Keratinocyte (primary cell): ENCODE measurements at regions not wholly inside any gene's neighbourhood (a gene's known extent, or its start where the extent isn't known, plus 50 kb on each side); places are given as distances from the start of the nearest gene placed in this dataset.

Experiments
- DNase-seq: peaks from one replicate; pipeline ENCODE4 v3.0.0-alpha.2; 2011; ENCODE audit warnings: low read depth, missing footprints, low spot score
- FAIRE-seq: peaks from 2 replicates; lab custom pipeline; 2011; peaks lifted over from hg19 to GRCh38; lab: Jason Lieb, UNC
- H2AFZ ChIP-seq: 2 replicates; pipeline ENCODE4 v1.6.0; 2012; ENCODE audit warnings: low read length, control low read depth, inconsistent platforms; ENCODE audit not compliant: control insufficient read depth
- H3K27ac ChIP-seq: 2 replicates; pipeline ENCODE4 v1.5.1; 2011; ENCODE audit warnings: low read length; ENCODE audit not compliant: control insufficient read depth, insufficient read depth
- H3K27me3 ChIP-seq: 3 replicates; pipeline ENCODE4 v1.6.0; 2011; ENCODE audit warnings: low read length; ENCODE audit not compliant: control insufficient read depth, insufficient read depth; ENCODE audit errors: extremely low read depth
- H3K36me3 ChIP-seq, 2 experiments: 2 replicates in 1 of 2; 3 replicates in 1 of 2; pipeline ENCODE4 v1.5.1; 2011; ENCODE audit warnings: low read length in 2 of 2, mild to moderate bottlenecking in 1 of 2; ENCODE audit not compliant: control insufficient read depth in 2 of 2, insufficient read depth in 2 of 2; ENCODE audit errors: extremely low read depth in 1 of 2
- H3K4me1 ChIP-seq: 3 replicates; pipeline ENCODE4 v1.5.1; 2011; ENCODE audit warnings: low read length; ENCODE audit not compliant: control insufficient read depth, insufficient read depth; ENCODE audit errors: extremely low read depth
- H3K4me2 ChIP-seq: 3 replicates; pipeline ENCODE4 v1.6.0; 2011; ENCODE audit warnings: low read depth, low read length; ENCODE audit not compliant: control insufficient read depth, insufficient read depth; ENCODE audit errors: extremely low read depth
- H3K4me3 ChIP-seq, 3 experiments: fragments of 200-600 bp in 1 of 3; sonication (generic) in 1 of 3; 2 replicates in 2 of 3; 3 replicates in 1 of 3; pipeline ENCODE4 v1.5.1; 2011 to 2016; ENCODE audit warnings: low read length in 3 of 3, mild to moderate bottlenecking in 3 of 3, control low read depth in 2 of 3, inconsistent platforms in 1 of 3, low read depth in 1 of 3, mixed read lengths in 1 of 3, mixed run types in 1 of 3, moderate library complexity in 1 of 3; ENCODE audit not compliant: control insufficient read depth in 2 of 3, insufficient read depth in 2 of 3; ENCODE audit errors: extremely low read depth in 1 of 3
- H3K79me2 ChIP-seq: 2 replicates; pipeline ENCODE4 v1.6.0; 2012; ENCODE audit warnings: low read length; ENCODE audit not compliant: control insufficient read depth, insufficient read depth
- H3K9ac ChIP-seq: 3 replicates; pipeline ENCODE4 v1.6.0; 2011; ENCODE audit warnings: low read length; ENCODE audit not compliant: control insufficient read depth, insufficient read depth; ENCODE audit errors: extremely low read depth
- H3K9me1 ChIP-seq: 3 replicates; pipeline ENCODE4 v1.6.0; 2011; ENCODE audit warnings: low read length; ENCODE audit not compliant: control insufficient read depth, insufficient read depth; ENCODE audit errors: extremely low read depth
- H3K9me3 ChIP-seq: 2 replicates; pipeline ENCODE4 v1.5.1; 2012; ENCODE audit warnings: low read depth, low read length; ENCODE audit not compliant: control insufficient read depth
- H4K20me1 ChIP-seq: 3 replicates; pipeline ENCODE4 v1.6.0; 2011; ENCODE audit warnings: low read length; ENCODE audit not compliant: control insufficient read depth, insufficient read depth; ENCODE audit errors: extremely low read depth
- CTCF ChIP-seq, 3 experiments: IDR thresholded peaks in 1 of 3; conservative IDR thresholded peaks in 1 of 3; optimal IDR thresholded peaks in 1 of 3; 2 replicates in 2 of 3; 3 replicates in 1 of 3; pipeline versions ENCODE3 to v1.5.1; 2011; ENCODE audit warnings: low read length in 3 of 3, mild to moderate bottlenecking in 3 of 3, moderate library complexity in 2 of 3, control low read depth in 1 of 3, inconsistent platforms in 1 of 3; ENCODE audit not compliant: insufficient read depth in 2 of 3; ENCODE audit errors: extremely low read depth in 1 of 3
- EZH2 ChIP-seq: IDR thresholded peaks from one replicate; pipeline ENCODE4 v1.6.1; 2012; ENCODE audit warnings: inconsistent platforms, mild to moderate bottlenecking, low read length, moderate library complexity
- dilution Hi-C: fragments of 300-500 bp; cut with MboI; formaldehyde crosslinking; loops from one replicate; pipeline ENCODE4 v1.7.0; 2020; ENCODE audit warnings: low sequenced_read_pairs; ENCODE audit not compliant: extremely low pct_ligation_motif_present

DNA sequence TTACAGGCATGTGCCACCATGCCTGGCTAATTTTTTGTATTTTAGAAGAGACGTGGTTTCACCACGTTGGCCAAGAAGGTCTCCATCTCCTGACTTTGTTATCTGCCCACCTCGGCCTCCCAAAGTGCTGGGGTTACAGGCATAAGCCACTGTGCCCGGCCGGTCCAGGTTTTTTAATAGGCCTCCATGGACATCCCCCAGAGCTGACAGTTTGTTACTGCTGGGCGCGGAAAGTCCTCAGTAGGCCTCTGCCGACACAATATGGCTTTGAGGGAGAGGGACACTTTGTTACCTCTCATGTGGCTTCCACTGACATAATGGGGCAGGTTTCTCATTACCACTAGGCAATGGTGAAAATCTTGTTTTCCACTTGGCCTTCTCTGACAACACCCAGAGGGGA lies 152.0 kb downstream of the WNT7A start:
- H3K9ac ChIP-seq: no peak overlapping the region
- dilution Hi-C loops: no loop called here
- H3K4me3 ChIP-seq: no peak overlapping the region
- H3K9me1 ChIP-seq: no peaks in the 10 kb centered on the region
- peaks cover 4% of the 10 kb centered on the region for H3K27me3 ChIP-seq
- H3K4me1 ChIP-seq: no peaks in the 10 kb centered on the region
- no peaks in the 10 kb centered on the region for H3K79me2 ChIP-seq
- no peak overlapping the region for H3K27ac ChIP-seq
- TF ChIP-seq CTCF (optimal IDR thresholded peaks at IDR 0.05 in 1 of 3, IDR thresholded peaks at IDR 0.05 in 1 of 3, conservative IDR thresholded peaks at IDR 0.05 in 1 of 3; ENCODE audit: extremely low read depth in 1 of 3, insufficient read depth in 2 of 3, low read length in 3 of 3) (no peak), EZH2 (no peak)
- no peak overlapping the region for H2AFZ ChIP-seq
- DNase-seq (no peak), FAIRE-seq (no peak)
- H4K20me1 ChIP-seq: no peaks in the 10 kb centered on the region
- H3K36me3 ChIP-seq: no peaks in the 10 kb centered on the region
- no peak overlapping the region for H3K4me2 ChIP-seq
- no peaks in the 10 kb centered on the region for H3K9me3 ChIP-seq

DNA sequence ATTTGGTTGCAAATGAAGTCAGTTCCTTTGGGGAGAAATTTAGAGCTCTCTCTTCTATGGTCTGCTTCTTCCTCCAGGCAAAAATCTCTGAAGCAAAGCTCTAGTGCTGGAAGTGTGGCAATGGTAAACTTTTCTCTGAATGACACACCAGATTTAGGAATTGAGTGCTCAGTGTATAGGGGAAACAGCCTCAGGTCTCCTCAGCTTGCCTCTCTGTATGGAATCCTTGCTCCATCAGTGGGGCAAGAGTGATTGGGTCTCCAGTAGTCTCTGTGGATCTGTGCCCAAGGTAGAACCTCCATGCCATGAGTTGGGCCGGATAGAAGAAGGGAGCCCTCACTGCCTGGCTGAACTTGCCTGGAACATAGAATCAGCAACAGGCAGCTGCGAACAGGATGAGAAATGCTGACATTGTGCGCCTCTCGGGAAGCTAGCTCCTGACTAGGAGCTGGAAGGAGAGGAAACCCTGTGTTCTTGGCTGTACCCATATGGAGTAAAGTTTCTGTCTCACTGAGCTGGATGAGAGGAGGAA lies 156.1 kb downstream of the WNT7A start:
- H3K36me3 ChIP-seq: no peaks in the 10 kb centered on the region
- H3K4me2 ChIP-seq: no peak overlapping the region
- no peak overlapping the region for H3K9ac ChIP-seq
- H2AFZ ChIP-seq: no peak overlapping the region
- TF ChIP-seq EZH2 (no peak), CTCF (optimal IDR thresholded peaks at IDR 0.05 in 1 of 3, IDR thresholded peaks at IDR 0.05 in 1 of 3, conservative IDR thresholded peaks at IDR 0.05 in 1 of 3; ENCODE audit: extremely low read depth in 1 of 3, insufficient read depth in 2 of 3, low read length in 3 of 3) (no peak)
- no peaks in the 10 kb centered on the region for H3K9me1 ChIP-seq
- no peaks in the 10 kb centered on the region for H3K79me2 ChIP-seq
- DNase-seq (no peak), FAIRE-seq (no peak)
- H4K20me1 ChIP-seq: no peaks in the 10 kb centered on the region
- H3K4me3 ChIP-seq: no peak overlapping the region
- no peaks in the 10 kb centered on the region for H3K4me1 ChIP-seq
- dilution Hi-C loops: no loop called here
- peaks cover 4% of the 10 kb centered on the region for H3K27me3 ChIP-seq
- no peak overlapping the region for H3K27ac ChIP-seq
- no peaks in the 10 kb centered on the region for H3K9me3 ChIP-seq
